Right lobe of liver (tissue), 6 donors: ENCODE measurements at regions not wholly inside any gene's neighbourhood (a gene's known extent, or its start where the extent isn't known, plus 50 kb on each side); places are given as distances from the start of the nearest gene placed in this dataset.
"Not testable (repeated sequence)": the region's sequence is repeated elsewhere in the genome, so short reads cannot be mapped to it uniquely, and the experiment has no call there.

ENCODE experiments used
- ATAC-seq, 4 donors: fragments of 200-7000 bp; cut with Tn5 transposase; one replicate each; pipeline ENCODE4 v1.9.1; 2020; ENCODE audit warnings: mild to moderate bottlenecking in 4 of 4, moderate library complexity in 4 of 4
- DNase-seq, 3 donors: peaks; one replicate each; pipeline ENCODE4 v3.0.0-alpha.2; 2020
- H3K27ac ChIP-seq, 3 donors: fragments of 200-600 bp; one replicate each; pipeline ENCODE4 v1.8.0; 2022
- H3K27me3 ChIP-seq, 2 donors: fragments of 200-600 bp; one replicate each; pipeline ENCODE4 v1.8.0; 2022
- H3K36me3 ChIP-seq, 4 donors: fragments of 200-600 bp; sonication (generic) in 1 of 4; one replicate each; pipeline versions ENCODE4 v1.5.1 to v1.8.0; 2017 to 2022; ENCODE audit warnings: control low read depth in 1 of 4
- H3K4me1 ChIP-seq, 4 donors: fragments of 200-600 bp; sonication (generic) in 1 of 4; one replicate each; pipeline versions ENCODE4 v1.5.1 to v1.8.0; 2017 to 2022; ENCODE audit warnings: control low read depth in 1 of 4
- H3K4me3 ChIP-seq, 3 donors: fragments of 200-600 bp; one replicate each; pipeline ENCODE4 v1.8.0; 2022
- H3K9me3 ChIP-seq, 4 donors: fragments of 200-600 bp; sonication (generic) in 1 of 4; one replicate each; pipeline versions ENCODE4 v1.5.1 to v1.8.0; 2017 to 2022; ENCODE audit warnings: control low read depth in 1 of 4
- POLR2A ChIP-seq: fragments of 450-650 bp; IDR thresholded peaks from one replicate; pipeline ENCODE4 v1.6.1; 2017; ENCODE audit warnings: antibody characterized with exemption, mild to moderate bottlenecking
- WGBS: methylation state at CpG from one replicate; pipeline ENCODE4 v1.1.6; 2018; ENCODE audit warnings: low coverage, low lambda C conversion rate; ENCODE audit not compliant: insufficient coverage; ENCODE audit errors: missing lambda C conversion rate; 5-methylcytosine and 5-hydroxymethylcytosine counted together
- intact Hi-C, 2 donors: fragments of 100-400 bp; cut with DNase I; formaldehyde crosslinking; loops; one replicate each; pipeline versions ENCODE4 v1.11.2 to v1.14.1; 2022
- TF ChIP-seq, protein P1 (sequence below), 4 donors: fragments of 200-600 bp in 3 of 4; fragments of 450-650 bp in 1 of 4; IDR thresholded peaks; one replicate each; pipeline versions ENCODE4 v1.5.1 to v1.8.0; 2016 to 2022; ENCODE audit warnings: antibody characterized with exemption in 4 of 4, mild to moderate bottlenecking in 2 of 4
- donor health status: DM: no; HTN: yes; CAD: no.
- donor health status: DM: no; HTN: no; CAD: no.
- donor health status: DM: no; HTN: no; CAD: no.
- donor health status: DM: no; HTN: yes; CAD: no.
- donor health status: DM: no; HTN: yes; CAD: no.

DNA sequence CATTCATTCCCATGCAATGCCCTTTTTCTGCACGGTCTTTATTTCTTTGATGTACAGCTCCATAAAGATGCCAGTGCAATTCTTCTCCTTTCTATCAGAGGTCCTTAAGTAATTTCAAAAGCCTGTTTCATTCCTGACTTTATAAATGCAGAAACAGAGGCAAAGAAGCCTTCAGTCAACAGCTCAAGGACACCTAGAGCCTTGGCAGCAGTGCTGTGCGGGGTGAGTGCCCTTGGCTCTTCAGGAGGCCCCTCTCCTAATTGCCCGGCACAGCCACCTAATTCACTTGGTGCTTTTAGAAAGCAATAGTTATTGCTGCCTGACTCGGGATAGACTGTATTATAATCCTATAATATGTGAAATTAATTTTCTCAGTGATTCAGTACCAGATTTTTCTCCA, 169.6 kb upstream of the KLF6 start:
- intact Hi-C loops, result no loop called here
- Histone ChIP-seq H3K4me1 (no peaks in the 10 kb centered on the region), H3K27me3 (no peaks in the 10 kb centered on the region), H3K4me3 (no peak overlapping the region), H3K9me3 (no peaks in the 10 kb centered on the region), H3K36me3 (no peaks in the 10 kb centered on the region), H3K27ac (no peak overlapping the region)
- no peak for DNase-seq
- no peak for ATAC-seq
- TF ChIP-seq, protein P1, sequence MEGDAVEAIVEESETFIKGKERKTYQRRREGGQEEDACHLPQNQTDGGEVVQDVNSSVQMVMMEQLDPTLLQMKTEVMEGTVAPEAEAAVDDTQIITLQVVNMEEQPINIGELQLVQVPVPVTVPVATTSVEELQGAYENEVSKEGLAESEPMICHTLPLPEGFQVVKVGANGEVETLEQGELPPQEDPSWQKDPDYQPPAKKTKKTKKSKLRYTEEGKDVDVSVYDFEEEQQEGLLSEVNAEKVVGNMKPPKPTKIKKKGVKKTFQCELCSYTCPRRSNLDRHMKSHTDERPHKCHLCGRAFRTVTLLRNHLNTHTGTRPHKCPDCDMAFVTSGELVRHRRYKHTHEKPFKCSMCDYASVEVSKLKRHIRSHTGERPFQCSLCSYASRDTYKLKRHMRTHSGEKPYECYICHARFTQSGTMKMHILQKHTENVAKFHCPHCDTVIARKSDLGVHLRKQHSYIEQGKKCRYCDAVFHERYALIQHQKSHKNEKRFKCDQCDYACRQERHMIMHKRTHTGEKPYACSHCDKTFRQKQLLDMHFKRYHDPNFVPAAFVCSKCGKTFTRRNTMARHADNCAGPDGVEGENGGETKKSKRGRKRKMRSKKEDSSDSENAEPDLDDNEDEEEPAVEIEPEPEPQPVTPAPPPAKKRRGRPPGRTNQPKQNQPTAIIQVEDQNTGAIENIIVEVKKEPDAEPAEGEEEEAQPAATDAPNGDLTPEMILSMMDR (IDR thresholded peaks at IDR 0.05), result no peak
- TF ChIP-seq POLR2A, result no peak
- 82% methylated on average over 3 of the region's 4 CpGs for WGBS

DNA sequence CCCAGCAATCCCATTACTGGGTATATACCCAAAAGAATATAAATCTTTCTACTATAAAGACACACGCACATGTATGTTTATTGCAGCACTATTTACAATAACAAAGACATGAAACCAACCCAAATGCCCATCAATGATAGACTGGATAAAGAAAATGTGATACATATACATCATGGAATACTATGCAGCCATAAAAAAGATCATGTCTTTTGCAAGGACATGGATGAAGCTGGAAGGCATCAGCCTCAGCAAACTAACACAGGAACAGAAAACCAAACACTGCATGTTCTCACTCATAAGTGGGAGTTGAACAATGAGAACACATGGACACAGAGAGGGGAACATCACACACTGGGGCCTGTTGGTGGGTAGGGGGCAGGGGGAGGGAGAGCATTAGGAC, 169.0 kb upstream of the KLF6 start:
- 100% methylated on average over 1 of the region's 1 CpG for WGBS
- intact Hi-C loops, result not testable (repeated sequence)

DNA sequence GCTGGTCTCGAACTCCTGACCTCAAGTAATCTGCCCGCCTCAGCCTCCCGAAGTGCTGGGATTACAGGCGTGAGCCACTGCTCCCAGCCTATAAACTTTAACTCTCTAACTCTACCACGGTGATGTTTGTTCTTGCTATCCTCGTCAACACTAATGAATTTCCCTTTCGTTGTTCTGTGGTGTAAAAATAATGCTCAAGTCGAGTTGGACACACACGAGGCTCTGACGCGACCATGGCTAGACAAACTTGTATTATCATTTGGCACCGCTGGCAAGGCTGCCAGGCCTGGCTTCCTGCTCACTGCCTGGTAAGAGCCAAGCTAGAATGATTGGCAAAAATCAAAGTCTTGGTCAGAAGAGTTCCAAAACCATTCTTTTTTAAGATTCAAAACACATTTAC, 167.0 kb upstream of the KLF6 start:
- ATAC-seq, result no peak
- H3K9me3 ChIP-seq, result no peaks in the 10 kb centered on the region
- TF ChIP-seq, protein P1 (IDR thresholded peaks at IDR 0.05), result no peak
- no peak for TF ChIP-seq POLR2A
- H3K36me3 ChIP-seq, result no peaks in the 10 kb centered on the region
- no peak overlapping the region for H3K27ac ChIP-seq
- no peak overlapping the region for H3K4me3 ChIP-seq
- H3K27me3 ChIP-seq, result no peaks in the 10 kb centered on the region
- no peaks in the 10 kb centered on the region for H3K4me1 ChIP-seq
- no peak for DNase-seq
- intact Hi-C loops, result no loop called here
- WGBS, result 89% methylated on average over 12 of the region's 12 CpGs

More for the DNA sequence above, 169.0 kb upstream of the KLF6 start:
- not testable (repeated sequence) for ATAC-seq, H3K27ac ChIP-seq, H3K36me3 ChIP-seq, H3K9me3 ChIP-seq, H3K4me1 ChIP-seq, H3K4me3 ChIP-seq, DNase-seq, H3K27me3 ChIP-seq

DNA sequence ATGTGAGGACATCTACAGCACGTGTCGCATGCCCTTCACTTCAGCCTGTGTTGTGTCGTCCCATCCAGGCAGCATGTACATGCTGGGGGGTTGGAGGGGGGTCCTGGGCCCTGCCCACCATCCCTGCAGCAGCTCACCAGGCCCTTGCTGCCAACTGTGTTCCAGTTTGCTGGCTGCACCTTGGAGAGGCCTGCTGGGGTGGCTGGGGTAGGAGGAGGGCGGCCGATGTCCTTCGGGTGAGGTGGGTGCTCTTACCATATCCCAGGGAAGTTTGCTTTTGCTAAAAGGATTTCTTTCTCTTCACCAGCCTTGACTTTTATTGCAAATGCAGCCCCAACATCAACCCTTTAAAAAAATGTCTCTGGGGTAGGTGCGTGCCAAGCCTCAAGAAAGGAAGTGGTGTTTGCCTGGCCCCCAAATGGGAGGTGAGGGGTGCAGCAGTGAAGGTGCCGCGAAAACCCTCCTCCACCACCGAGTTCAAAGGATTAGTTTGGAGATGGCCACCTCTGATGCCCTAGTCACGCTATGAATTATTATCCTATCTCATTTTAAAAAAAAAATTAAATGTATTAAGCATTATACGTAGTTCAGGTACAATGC, 165.8 kb upstream of the KLF6 start:
- ATAC-seq, result no peak
- H3K4me3 ChIP-seq, result no peak overlapping the region
- DNase-seq, result no peak
- H3K27ac ChIP-seq, result no peak overlapping the region
- H3K27me3 ChIP-seq, result no peaks in the 10 kb centered on the region
- no peaks in the 10 kb centered on the region for H3K9me3 ChIP-seq
- no peak for TF ChIP-seq POLR2A
- TF ChIP-seq, protein P1 (IDR thresholded peaks at IDR 0.05), result no peak
- H3K4me1 ChIP-seq, result no peaks in the 10 kb centered on the region
- intact Hi-C loops, result no loop called here
- 72% methylated on average over 9 of the region's 12 CpGs for WGBS
- H3K36me3 ChIP-seq, result no peaks in the 10 kb centered on the region

DNA sequence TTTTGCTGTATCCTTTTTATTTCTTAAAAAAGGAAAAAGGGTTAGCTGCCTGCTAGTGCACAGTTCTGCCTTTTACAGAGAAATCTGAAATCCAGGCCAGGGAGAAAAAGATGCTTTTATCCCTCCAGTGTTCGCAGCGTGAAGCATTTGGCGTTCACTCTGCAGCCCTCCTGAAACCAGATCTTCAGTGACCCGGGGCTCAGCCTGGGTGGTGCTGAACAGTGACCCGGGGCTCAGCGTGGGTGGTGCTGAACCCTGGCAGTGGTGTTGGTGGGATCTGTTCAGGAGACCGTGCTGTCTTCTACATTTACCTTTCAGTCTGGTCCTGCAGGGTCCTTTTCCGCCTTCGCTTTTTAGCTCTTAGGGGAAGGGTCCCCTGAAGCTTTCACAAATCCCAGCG, 164.7 kb upstream of the KLF6 start:
- 68% methylated on average over 8 of the region's 10 CpGs for WGBS
- ATAC-seq (no peak), DNase-seq (no peak)
- Histone ChIP-seq H3K4me3 (no peak overlapping the region), H3K36me3 (no peaks in the 10 kb centered on the region), H3K27ac (no peak overlapping the region), H3K27me3 (no peaks in the 10 kb centered on the region), H3K4me1 (no peaks in the 10 kb centered on the region), H3K9me3 (no peaks in the 10 kb centered on the region)
- intact Hi-C loops, result no loop called here
- TF ChIP-seq, protein P1 (IDR thresholded peaks at IDR 0.05), result no peak
